Mesendoderm (in vitro differentiated cells): ENCODE measurements at regions not wholly inside any gene's neighbourhood (a gene's known extent, or its start where the extent isn't known, plus 50 kb on each side); places are given as distances from the start of the nearest gene placed in this dataset.

Source experiments
- DNase-seq: peaks from one replicate; pipeline ENCODE4 v3.0.0; 2013
- H2AK5ac ChIP-seq: 2 replicates; pipeline ENCODE4 v1.6.1; 2013; ENCODE audit warnings: low read length, inconsistent platforms
- H2BK120ac ChIP-seq: 2 replicates; pipeline ENCODE4 v1.6.1; 2013; ENCODE audit warnings: low read depth, mild to moderate bottlenecking, low read length, moderate library complexity, mixed read lengths
- H2BK15ac ChIP-seq: replicated peaks from 2 replicates; pipeline ENCODE4 v1.6.1; 2013; ENCODE audit warnings: low read depth, mild to moderate bottlenecking, moderate library complexity
- H2BK5ac ChIP-seq: 2 replicates; pipeline ENCODE4 v1.6.1; 2013; ENCODE audit warnings: low read length, inconsistent platforms
- H3K18ac ChIP-seq: 2 replicates; pipeline ENCODE4 v1.6.1; 2013; ENCODE audit warnings: mild to moderate bottlenecking, low read length, mixed read lengths
- H3K23ac ChIP-seq: one replicate; pipeline ENCODE4 v1.6.1; 2013; ENCODE audit warnings: low read length
- H3K27ac ChIP-seq: 2 replicates; pipeline ENCODE4 v1.5.1; 2013; ENCODE audit warnings: low read depth, mild to moderate bottlenecking, inconsistent platforms, low read length, moderate library complexity
- H3K27me3 ChIP-seq: 2 replicates; pipeline ENCODE4 v1.6.1; 2013; ENCODE audit warnings: low read length, control low read depth, mild to moderate bottlenecking, inconsistent platforms; ENCODE audit not compliant: insufficient read depth, poor library complexity
- H3K36me3 ChIP-seq: 2 replicates; pipeline ENCODE4 v1.6.1; 2013; ENCODE audit warnings: low read length, inconsistent platforms; ENCODE audit not compliant: control insufficient read depth, insufficient read depth
- H3K4ac ChIP-seq: one replicate; pipeline ENCODE4 v1.6.1; 2013; ENCODE audit warnings: low read depth, mild to moderate bottlenecking, low read length, moderate library complexity
- H3K4me1 ChIP-seq: 2 replicates; pipeline ENCODE4 v1.6.1; 2013; ENCODE audit warnings: low read depth, low read length, inconsistent platforms; ENCODE audit not compliant: control insufficient read depth
- H3K4me2 ChIP-seq: 2 replicates; pipeline ENCODE4 v1.6.1; 2013; ENCODE audit warnings: low read length
- H3K4me3 ChIP-seq: 2 replicates; pipeline ENCODE4 v1.5.1; 2013; ENCODE audit warnings: mild to moderate bottlenecking, low read length
- H3K56ac ChIP-seq: one replicate; pipeline ENCODE4 v1.6.1; 2013; ENCODE audit warnings: low read length
- H3K79me1 ChIP-seq: 2 replicates; pipeline ENCODE4 v1.6.1; 2013; ENCODE audit warnings: low read length, inconsistent platforms
- H3K79me2 ChIP-seq: 2 replicates; pipeline ENCODE4 v1.6.1; 2013; ENCODE audit warnings: mild to moderate bottlenecking, low read length; ENCODE audit not compliant: control insufficient read depth, insufficient read depth
- H3K9ac ChIP-seq: 2 replicates; pipeline ENCODE4 v1.6.1; 2013; ENCODE audit warnings: low read length, inconsistent platforms
- H4K5ac ChIP-seq: one replicate; pipeline ENCODE4 v1.6.1; 2013; ENCODE audit warnings: low read length
- H4K8ac ChIP-seq: one replicate; pipeline ENCODE4 v1.6.1; 2013; ENCODE audit warnings: low read depth, mild to moderate bottlenecking, control low read depth, low read length, moderate library complexity
- WGBS: extraction: QIAGEN DNeasy Blood & Tissue Kit; methylation state at CpG from one replicate; pipeline ENCODE4 v1.1.7; 2013; ENCODE audit warnings: low lambda C conversion rate, missing lambda C conversion rate; ENCODE audit not compliant: insufficient coverage; ENCODE audit errors: extremely low coverage; 5-methylcytosine and 5-hydroxymethylcytosine counted together

- Histone ChIP-seq H3K79me1 (no peaks in the 10 kb centered on the region), H3K9ac (no peak overlapping the region), H3K36me3 (no peaks in the 10 kb centered on the region), H3K4me1 (peaks cover 2% of the 10 kb centered on the region), H3K18ac (no peak overlapping the region), H2BK5ac (no peak overlapping the region), H3K4ac (no peak overlapping the region), H3K27me3 (no peaks in the 10 kb centered on the region), H2BK15ac (no peak overlapping the region), H4K8ac (no peak overlapping the region), H3K79me2 (no peaks in the 10 kb centered on the region), H3K56ac (no peak overlapping the region), H3K4me2 (no peak overlapping the region), H4K5ac (no peak overlapping the region), H2AK5ac (no peak overlapping the region), H3K4me3 (no peak overlapping the region), H3K23ac (no peak overlapping the region), H2BK120ac (no peak overlapping the region), H3K27ac (no peak overlapping the region)
- DNase-seq = no peak
These were observed 62.5 kb upstream of the SLC38A2 start for GRCh38 chr12:46435029-46435428.

GRCh38 chr12:46433829-46434228 lies 61.3 kb upstream of the SLC38A2 start:
- H3K23ac ChIP-seq = no peak overlapping the region
- no peak overlapping the region for H3K4ac ChIP-seq
- no peak overlapping the region for H2BK15ac ChIP-seq
- no peak overlapping the region for H3K9ac ChIP-seq
- H2BK5ac ChIP-seq = no peak overlapping the region
- no peak for DNase-seq
- no peak overlapping the region for H4K5ac ChIP-seq
- H3K27ac ChIP-seq = no peak overlapping the region
- no peak overlapping the region for H4K8ac ChIP-seq
- no peaks in the 10 kb centered on the region for H3K79me2 ChIP-seq
- H3K4me1 ChIP-seq = peaks cover 6% of the 10 kb centered on the region
- no CpG with 5 or more reads among the region's 3 CpGs for WGBS
- H3K56ac ChIP-seq = no peak overlapping the region
- no peaks in the 10 kb centered on the region for H3K79me1 ChIP-seq
- no peaks in the 10 kb centered on the region for H3K36me3 ChIP-seq
- no peak overlapping the region for H3K4me3 ChIP-seq
- no peak overlapping the region for H2AK5ac ChIP-seq
- no peaks in the 10 kb centered on the region for H3K27me3 ChIP-seq
- H3K4me2 ChIP-seq = no peak overlapping the region
- H2BK120ac ChIP-seq = no peak overlapping the region
- no peak overlapping the region for H3K18ac ChIP-seq

- no peak for DNase-seq
- H3K79me2 ChIP-seq = no peaks in the 10 kb centered on the region
- H3K4me2 ChIP-seq = no peak overlapping the region
- H2BK15ac ChIP-seq = no peak overlapping the region
- H4K8ac ChIP-seq = no peak overlapping the region
- no peak overlapping the region for H3K18ac ChIP-seq
- H3K23ac ChIP-seq = no peak overlapping the region
- H2AK5ac ChIP-seq = no peak overlapping the region
- H4K5ac ChIP-seq = no peak overlapping the region
- no peak overlapping the region for H3K4me3 ChIP-seq
- no peaks in the 10 kb centered on the region for H3K27me3 ChIP-seq
- H3K4ac ChIP-seq = no peak overlapping the region
- H3K9ac ChIP-seq = no peak overlapping the region
- H3K56ac ChIP-seq = no peak overlapping the region
- peak overlapping the region; percentile 92 for H2BK120ac ChIP-seq
- H3K4me1 ChIP-seq = peaks cover 4% of the 10 kb centered on the region
- H2BK5ac ChIP-seq = no peak overlapping the region
- WGBS = no CpG with 5 or more reads among the region's 6 CpGs
- no peak overlapping the region for H3K27ac ChIP-seq
- H3K36me3 ChIP-seq = no peaks in the 10 kb centered on the region
- no peaks in the 10 kb centered on the region for H3K79me1 ChIP-seq
These were observed 59.8 kb upstream of the SLC38A2 start for GRCh38 chr12:46432325-46432724.

- Histone ChIP-seq H2BK5ac (peak overlapping the region; percentile 8), H3K56ac (peak overlapping the region; percentile 40), H3K4ac (no peak overlapping the region), H3K4me3 (no peak overlapping the region), H3K36me3 (no peaks in the 10 kb centered on the region), H3K4me1 (peaks cover 4% of the 10 kb centered on the region), H3K79me1 (no peaks in the 10 kb centered on the region), H3K4me2 (no peak overlapping the region), H2BK15ac (no peak overlapping the region), H3K18ac (peak overlapping the region; percentile 68), H3K79me2 (no peaks in the 10 kb centered on the region), H3K27me3 (no peaks in the 10 kb centered on the region), H2BK120ac (no peak overlapping the region), H2AK5ac (no peak overlapping the region), H3K9ac (no peak overlapping the region), H4K5ac (no peak overlapping the region), H4K8ac (no peak overlapping the region), H3K23ac (no peak overlapping the region), H3K27ac (peak overlapping the region; percentile 31)
- no CpG with 5 or more reads among the region's 2 CpGs for WGBS
- DNase-seq = peak; percentile 85
These were observed 57.9 kb upstream of the SLC38A2 start for GRCh38 chr12:46430340-46430948.
